ENCODE measurements at regions not wholly inside any gene's neighbourhood (a gene's known extent, or its start where the extent isn't known, plus 50 kb on each side); places are given as distances from the start of the nearest gene placed in this dataset.

DNA sequence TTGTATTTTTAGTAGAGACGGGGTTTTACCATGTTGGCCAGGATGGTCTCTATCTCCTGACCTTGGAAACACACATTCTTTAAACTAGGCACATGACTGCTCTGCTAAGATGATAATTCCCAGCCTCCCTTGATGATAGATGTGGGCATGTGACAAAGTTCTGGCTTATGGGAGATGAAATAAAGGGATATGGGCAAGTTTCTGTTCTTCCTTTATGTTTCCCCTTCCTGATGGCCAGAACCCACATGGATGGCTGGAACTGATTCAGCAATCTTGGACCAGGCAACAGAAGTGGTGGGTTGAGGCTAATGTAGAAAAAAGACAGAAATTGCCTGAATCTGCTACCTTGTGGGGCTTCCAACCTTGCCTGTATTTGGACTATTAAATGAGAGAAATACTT, 60.7 kb upstream of the NRP1 start:
- TF ChIP-seq YY1 (IDR thresholded peaks at IDR 0.05; ENCODE audit: low read depth), result no peak
- no peak for TF ChIP-seq ZBTB7A (IDR thresholded peaks at IDR 0.05; ENCODE audit: low read depth)
- no peak for TF ChIP-seq TAF1 (IDR thresholded peaks at IDR 0.05; ENCODE audit: low read depth)
- no peak for TF ChIP-seq NFIC (IDR thresholded peaks at IDR 0.05)
- no peak for TF ChIP-seq CREB1 (IDR thresholded peaks at IDR 0.05; ENCODE audit: low read depth)
- no peak for TF ChIP-seq FOXM1 (IDR thresholded peaks at IDR 0.05; ENCODE audit: borderline replicate concordance, low read depth)
- TF ChIP-seq, protein P1, sequence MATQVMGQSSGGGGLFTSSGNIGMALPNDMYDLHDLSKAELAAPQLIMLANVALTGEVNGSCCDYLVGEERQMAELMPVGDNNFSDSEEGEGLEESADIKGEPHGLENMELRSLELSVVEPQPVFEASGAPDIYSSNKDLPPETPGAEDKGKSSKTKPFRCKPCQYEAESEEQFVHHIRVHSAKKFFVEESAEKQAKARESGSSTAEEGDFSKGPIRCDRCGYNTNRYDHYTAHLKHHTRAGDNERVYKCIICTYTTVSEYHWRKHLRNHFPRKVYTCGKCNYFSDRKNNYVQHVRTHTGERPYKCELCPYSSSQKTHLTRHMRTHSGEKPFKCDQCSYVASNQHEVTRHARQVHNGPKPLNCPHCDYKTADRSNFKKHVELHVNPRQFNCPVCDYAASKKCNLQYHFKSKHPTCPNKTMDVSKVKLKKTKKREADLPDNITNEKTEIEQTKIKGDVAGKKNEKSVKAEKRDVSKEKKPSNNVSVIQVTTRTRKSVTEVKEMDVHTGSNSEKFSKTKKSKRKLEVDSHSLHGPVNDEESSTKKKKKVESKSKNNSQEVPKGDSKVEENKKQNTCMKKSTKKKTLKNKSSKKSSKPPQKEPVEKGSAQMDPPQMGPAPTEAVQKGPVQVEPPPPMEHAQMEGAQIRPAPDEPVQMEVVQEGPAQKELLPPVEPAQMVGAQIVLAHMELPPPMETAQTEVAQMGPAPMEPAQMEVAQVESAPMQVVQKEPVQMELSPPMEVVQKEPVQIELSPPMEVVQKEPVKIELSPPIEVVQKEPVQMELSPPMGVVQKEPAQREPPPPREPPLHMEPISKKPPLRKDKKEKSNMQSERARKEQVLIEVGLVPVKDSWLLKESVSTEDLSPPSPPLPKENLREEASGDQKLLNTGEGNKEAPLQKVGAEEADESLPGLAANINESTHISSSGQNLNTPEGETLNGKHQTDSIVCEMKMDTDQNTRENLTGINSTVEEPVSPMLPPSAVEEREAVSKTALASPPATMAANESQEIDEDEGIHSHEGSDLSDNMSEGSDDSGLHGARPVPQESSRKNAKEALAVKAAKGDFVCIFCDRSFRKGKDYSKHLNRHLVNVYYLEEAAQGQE (IDR thresholded peaks at IDR 0.05; ENCODE audit: low read depth), result no peak
- no peak for TF ChIP-seq MAX (IDR thresholded peaks at IDR 0.05)
- no peak for TF ChIP-seq CEBPB (IDR thresholded peaks at IDR 0.05)
- no peak for TF ChIP-seq EP300 (IDR thresholded peaks at IDR 0.05; ENCODE audit: borderline replicate concordance)
- TF ChIP-seq TCF12 (IDR thresholded peaks at IDR 0.05; ENCODE audit: low read depth), result no peak
- no peak for TF ChIP-seq TEAD4 (IDR thresholded peaks at IDR 0.05)
